ENCODE measurements at regions not wholly inside any gene's neighbourhood (a gene's known extent, or its start where the extent isn't known, plus 50 kb on each side); places are given as distances from the start of the nearest gene placed in this dataset.
"Not testable (repeated sequence)": the region's sequence is repeated elsewhere in the genome, so short reads cannot be mapped to it uniquely, and the experiment has no call there.

DNA sequence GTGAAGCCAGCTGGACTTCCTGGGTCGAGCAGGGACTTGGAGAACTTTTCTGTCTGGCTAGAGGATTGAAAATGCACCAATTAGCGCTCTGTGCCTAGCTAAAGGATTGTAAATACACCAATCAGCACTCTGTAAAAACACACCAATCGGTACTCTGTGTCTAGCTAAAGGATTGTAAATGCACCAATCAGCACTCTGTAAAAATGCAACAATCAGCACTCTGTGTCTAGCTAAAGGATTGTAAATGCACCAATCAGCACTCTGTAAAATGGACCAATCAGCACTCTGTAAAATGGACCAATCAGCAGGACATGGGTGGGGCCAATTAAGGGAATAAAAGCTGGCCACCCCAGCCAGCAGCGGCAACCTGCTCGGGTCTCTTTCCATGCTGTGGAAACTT, 97.3 kb upstream of the GALNT15 start:
- not testable (repeated sequence) for DNase-seq

DNA sequence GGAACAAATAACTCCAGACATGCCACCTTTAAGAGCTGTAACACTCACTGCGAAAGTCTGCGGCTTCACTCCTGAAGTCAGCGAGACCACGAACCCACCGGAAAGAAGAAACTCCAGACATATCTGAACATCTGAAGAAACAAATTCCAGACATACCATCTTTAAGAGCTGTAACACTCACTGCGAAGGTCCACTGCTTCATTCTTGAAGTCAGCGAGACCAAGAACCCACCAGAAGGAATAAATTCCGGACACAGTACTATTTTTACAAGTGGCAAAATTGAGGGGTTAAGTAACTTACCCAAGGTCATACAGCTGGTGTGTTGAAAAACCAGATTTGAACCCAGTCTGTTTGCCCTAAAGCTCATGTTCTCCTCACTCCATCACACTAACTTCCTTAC, 96.8 kb upstream of the GALNT15 start:
- not testable (repeated sequence) for DNase-seq

DNA sequence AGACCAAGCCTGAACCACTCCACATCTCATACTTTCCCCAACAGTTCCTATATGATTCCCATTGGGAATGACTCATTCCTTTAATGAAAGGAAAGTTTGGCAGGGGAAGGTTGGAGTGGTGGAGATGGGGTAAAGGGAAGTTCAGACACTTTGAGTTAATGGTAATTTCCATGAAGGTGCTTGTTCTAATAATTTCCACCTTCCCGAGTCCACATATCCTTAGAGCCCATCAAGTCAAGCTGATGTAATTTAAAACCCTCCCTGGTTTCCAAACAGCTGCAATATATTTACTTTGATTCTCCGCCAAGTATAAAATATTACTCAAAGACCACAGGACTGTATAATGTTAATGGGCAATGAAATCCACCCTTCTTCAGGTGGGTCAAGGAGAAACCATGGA, 95.0 kb upstream of the GALNT15 start:
- DNase-seq, result no peak

DNA sequence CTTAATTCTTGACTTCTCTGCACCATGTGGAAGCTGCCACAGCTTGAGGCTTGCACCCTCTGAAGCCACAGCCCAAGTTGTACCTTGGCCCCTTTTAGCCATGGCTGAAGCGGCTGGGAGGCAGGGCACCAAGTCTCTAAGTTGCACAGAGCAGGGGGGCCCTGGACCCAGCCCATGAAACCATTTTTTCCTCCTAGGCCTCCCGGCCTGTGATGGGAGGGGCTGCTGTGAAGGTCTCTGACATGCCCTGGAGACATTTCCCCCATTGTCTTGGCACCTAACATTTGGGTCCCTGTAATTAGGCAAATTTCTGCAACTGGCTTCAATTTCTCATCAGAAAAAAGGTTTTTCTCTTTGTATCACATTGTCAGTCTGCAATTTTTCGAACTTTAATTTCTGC, 92.8 kb upstream of the GALNT15 start:
- no peak for DNase-seq

DNA sequence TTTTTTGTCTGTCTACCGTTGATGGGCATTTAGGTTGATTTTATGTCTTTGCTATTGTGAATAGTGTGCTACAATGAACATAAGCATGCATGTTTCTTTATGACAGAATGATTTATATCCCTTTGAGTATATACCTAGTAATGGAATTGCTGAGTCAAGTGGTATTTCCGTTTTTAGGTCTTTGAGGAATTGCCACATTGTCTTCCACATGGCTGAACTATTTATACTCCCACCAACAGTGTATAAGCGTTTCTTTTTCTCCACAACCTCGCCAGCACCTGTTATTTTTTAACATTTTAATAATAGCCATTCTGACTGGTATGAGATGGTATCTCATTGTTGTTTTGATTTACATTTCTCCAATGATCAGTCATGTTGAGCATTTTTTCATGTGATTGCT, 89.6 kb upstream of the GALNT15 start:
- no peak for DNase-seq

DNA sequence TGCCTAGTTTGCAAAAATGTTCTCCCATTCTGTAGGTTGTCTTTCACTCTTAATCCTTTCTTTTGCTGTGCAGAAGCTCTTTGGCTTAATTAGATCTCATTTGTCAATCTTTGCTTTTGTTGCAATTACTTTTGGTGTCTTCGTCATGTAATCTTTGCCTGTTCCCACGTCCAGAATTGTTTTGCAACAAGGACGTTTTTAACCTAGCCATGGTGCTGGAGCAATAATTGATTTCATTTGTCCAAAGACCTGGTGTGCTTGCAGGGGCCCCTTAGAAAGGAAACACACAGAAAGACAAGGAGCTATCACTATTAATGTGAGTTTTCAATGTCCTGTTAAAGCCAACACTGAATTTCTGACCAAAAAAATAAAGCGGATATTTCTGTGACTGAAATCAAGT, 89.1 kb upstream of the GALNT15 start:
- no peak for DNase-seq

DNA sequence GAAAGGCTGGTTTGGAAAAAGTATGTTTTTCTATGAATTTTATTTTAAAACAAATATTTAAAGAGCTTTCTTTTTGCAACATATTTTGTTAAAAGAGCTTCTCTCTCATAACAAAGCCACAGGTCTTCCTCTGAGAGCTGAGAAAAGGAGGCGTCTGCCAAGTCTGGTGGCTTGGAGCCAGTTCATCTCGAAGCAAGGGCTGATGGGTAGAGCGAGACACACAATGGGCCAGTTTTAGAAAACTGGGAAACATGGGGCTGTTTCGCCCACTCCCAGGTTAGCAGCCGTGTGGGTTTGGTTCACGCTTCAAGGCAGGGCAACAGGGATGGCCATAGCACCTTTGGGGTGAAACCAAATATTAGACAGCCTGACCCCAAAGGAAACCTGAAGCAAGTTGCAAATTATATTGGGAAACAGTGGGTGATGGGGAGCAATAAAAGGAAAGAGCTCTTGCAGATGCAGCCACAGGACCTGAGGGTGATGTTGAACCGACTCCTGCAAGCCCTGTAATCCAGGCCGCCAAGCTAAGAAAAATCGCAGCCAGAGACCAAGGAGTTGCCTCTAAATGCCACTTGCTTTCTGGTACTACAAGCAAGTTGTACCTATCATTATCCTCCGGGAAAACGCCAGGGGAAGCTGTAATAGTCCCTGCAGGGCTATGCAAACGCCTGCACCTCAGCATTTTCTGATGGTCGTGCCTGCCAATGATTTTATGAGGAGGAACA, 88.4 kb upstream of the GALNT15 start:
- DNase-seq, result peak; percentile 58

DNA sequence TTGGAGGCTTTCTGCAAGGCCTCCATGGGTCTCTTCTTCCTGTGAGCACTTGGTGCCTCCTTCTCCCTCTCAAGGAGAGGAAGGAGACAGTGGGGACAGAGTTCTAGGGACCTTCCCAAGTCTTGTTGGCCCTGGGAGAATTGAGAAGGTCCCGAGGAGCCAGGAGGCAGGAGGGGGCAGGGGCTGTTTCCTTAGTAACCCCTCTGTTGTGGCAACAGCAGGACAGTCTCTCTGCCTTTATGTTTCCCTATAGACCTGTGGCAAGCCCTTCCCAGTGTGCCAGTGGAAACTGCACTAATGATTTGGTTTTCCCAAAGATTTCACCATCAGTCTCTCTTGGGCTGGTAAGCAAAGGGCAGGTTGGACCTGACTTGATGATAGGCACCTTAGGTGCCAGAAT, 87.8 kb upstream of the GALNT15 start:
- no peak for DNase-seq

DNA sequence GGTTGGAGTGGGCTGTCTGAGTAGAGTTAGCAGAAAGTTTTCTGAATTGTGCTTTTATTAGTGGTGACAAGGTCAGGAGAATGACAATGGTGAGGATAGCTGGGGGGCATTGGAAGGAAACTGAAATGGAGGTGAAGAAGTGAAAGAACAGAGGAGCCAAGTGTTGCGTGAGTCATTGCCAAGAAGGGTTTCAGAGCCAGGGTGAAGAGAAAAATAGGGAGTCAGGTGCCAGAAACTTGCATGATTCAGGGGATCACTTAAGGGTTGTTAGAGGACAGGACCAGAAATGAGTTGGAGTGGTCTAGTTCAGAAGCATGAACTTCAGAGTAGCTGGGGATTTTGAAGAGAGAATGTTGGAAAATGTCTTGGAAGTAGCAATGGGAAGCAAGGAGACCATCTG, 86.0 kb upstream of the GALNT15 start:
- no peak for DNase-seq

DNA sequence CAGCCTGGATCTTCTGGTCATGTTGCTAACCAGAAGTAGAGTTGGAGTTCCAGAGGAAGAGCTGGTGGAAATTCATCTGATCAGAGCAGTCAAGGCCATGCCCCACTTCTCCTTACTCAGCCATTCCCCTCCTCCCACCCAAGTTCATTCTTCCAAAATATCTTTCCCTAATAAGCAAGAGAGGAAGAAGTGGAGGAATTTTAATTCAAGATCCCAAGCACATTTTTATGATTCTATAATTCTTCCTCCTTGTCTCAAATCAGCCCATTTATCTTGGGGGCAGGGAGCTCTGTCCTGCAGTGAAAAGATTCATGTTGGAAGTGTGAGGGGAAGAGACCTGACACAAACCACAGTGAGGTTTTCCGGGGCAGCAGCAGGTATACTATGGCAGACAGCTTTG, 85.0 kb upstream of the GALNT15 start:
- no peak for DNase-seq

DNA sequence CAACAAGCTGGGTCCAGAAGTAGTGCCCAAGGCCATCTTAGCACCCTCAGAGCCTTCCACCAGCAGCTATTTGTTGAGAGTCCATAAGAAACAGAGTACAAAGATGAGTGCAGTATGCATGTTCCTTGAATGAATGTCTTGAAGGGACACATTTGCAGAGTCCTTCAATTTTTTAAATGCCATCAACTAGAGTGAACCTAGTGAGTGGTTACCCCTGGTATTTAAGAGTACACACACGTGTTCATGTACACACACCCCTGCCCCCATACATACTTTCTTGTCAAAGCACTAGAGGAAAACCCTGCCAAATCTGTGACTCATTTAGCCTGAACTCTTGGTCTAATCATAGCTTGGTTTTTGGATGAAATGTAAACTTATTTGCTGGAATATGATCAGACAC, 84.5 kb upstream of the GALNT15 start:
- no peak for DNase-seq

DNA sequence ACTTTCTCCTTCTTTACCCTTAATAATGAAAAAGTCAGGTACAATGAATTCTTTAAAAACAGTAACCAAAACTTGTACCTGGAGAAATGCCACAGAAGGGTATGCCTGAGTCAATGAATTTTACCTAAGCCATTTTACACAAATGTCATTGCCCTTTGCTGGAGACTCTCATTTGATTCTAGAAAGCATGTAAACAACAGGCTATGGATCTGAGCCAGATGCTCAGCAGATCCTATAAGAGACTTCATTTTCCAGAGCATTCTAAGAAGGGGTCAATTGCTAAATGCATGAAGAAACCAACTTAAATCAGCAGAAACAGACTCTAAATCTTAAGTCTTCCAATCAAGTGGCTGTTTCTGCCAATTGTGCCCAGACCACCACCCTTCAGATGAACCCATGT, 83.8 kb upstream of the GALNT15 start:
- DNase-seq, result no peak

DNA sequence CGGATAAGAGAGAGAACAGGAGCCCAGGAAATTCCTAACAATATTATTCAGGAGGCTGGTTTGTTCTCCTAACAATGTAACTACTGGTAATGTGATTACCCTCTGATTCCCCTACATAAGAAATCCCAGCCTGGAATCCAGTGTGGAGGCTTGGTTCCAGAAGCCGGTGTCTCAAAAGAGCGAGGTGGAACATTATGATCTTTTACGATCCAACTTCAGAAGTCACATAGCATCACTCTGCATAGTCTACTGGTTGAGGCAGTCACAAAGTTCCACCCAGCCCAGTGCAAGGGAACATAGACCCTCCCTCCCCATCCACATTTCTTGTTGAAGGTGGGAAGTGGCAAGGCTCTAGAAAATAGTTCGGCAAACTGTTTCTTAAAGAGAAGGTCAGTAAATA, 81.6 kb upstream of the GALNT15 start:
- no peak for DNase-seq

DNA sequence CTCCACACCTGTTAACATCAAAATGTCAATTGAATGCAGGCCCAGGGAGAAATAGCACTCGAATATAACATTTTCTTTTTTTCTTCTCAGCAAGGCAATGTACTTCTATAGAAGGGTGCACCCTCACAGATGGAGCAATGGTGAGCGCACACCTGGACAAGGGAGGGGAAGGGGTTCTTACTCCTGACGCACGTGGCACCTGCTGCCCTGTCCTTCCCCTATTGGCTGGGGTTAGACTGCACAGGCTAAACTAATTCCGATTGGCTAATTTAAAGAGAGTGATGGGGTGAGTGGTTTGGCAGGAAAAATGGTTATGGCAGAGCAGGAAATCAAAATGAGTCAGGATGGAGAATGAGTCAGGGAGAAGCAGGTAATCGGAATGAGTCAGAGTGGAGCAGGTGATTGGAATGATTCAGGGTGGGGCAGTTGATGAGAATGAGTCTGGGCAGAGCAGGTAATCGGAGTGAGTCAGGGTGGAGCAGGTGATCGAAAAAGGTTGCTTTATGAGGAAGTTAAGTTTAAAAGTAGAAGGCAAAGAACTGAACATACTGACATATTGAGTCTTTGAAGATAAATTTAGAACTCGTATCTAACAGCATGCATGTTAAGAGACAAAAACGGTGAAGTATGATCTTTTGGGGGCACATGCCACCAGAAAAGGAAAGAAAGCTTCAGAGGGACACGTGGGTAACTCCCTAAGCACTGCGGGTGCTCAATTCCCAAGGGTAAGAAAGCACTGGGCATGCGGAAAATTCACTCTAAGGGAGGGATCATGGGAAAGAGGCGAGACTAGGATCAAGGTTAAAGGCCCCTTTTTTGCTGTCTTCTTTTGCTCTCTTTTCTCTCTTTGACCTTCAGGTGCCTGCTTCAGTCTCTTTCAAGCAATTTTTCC, 72.9 kb upstream of the GALNT15 start:
- DNase-seq, result no peak

DNA sequence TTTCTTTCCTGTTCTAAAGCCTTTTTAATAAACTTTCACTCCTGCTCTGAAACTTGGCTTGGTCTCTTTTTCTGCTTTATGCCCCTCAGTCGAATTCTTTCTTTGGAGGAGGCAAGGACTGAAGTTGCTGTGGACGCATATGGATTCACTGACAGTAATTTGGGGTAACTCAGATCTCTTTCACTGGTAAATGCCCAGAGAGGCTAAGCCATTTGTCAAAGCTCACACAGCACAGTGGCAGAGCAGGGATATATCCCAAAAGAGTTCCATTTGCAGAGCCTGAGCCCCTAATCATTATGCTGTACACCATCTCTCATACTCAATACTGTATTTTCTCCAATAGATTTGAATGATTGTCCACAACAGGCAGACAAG, 72.3 kb upstream of the GALNT15 start:
- DNase-seq, result no peak

DNA sequence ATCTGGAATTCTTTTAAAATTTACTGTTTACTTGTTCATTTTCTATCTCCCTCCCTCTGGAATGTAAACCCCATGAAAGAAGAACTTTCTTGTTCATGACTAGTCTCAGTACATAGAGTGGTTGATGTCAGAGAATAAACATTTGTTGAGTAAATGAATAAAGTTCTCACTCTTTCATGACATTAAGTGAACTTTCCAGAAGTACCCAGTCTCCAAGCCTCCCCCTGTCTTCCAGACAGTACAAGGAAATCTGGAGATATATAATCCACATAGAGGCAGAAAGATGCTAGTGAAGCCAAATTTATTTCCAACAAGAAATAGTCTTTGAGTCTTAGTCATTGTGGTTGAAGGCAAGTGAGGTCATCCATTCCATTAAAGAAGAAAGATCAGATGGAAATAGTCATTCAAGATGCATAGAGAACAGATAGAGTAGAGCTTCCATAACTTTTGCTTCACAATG, 71.5 kb upstream of the GALNT15 start:
- DNase-seq, result no peak

DNA sequence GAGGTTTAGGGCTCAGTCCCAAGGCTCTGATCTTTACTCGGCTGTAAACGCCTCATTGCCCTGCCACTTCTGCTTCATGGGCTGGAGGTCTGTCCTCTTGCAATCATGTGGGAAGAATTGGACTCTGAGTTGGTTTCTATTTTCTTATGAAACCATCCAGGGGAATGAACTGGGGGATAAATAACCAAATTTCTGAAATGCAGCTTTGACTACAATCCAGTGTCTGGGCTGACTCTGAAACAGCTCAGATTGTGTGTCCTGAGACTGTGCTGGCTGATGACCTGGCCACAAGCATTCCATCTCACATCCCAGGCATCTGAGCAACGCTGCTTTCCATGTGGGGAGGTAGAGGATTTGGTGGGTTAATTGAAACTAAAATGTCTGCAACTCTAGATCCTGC, 71.0 kb upstream of the GALNT15 start:
- DNase-seq, result no peak

DNA sequence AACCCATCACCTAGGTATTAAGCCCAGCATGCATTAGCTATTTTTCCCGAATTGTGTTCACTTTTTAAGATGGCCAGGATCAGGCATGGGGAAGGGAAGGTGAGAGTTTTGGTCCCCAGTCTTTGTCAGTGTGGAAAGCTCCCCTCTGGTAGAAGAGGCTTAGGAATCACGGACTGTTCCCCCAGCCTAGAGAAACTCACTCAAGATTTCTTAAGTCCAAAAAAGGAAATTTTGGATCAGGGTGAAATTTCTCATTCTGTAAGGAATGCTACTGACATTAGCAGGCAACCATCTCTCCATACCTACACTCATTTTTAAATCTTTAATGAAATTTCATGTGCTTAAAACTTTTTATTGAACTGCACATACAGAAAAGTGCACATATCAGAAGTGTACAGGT, 70.3 kb upstream of the GALNT15 start:
- no peak for DNase-seq

DNA sequence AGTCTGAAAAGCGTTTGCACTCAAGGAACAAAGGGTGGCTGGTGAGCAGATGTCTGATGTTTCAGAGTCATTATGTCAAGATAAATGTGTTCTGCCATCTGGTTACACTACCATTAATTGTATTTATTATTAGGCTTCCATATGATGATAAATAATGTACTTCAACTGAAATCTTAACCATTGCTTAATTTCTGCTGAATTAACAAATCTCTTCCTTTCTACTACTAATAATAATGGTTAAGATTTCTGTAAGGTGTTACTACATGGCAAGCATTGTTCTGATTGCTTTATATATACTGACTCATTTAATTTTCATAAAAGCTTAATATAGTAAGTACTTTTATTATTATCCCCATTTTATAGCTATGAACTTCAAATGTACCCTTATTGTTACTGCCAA, 68.4 kb upstream of the GALNT15 start:
- DNase-seq, result no peak

DNA sequence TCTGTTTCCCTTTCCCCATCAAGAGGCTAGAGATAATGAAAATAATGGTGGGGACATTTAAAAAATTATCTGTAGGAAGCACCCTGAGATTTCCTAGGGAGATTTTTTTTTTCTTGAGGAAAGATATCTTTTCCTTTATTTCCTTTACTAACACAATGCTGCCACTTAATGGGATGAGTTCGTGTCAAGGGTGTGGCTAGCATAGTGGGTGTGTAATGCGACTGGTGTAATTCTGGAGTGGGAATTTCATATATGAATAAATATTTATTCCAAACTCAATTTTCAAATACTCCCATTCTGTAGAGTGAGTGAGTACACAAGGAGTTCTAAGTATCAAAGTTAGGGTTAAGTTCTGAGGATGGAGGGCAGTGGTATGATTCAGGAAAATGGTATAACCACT, 66.1 kb upstream of the GALNT15 start:
- no peak for DNase-seq

DNA sequence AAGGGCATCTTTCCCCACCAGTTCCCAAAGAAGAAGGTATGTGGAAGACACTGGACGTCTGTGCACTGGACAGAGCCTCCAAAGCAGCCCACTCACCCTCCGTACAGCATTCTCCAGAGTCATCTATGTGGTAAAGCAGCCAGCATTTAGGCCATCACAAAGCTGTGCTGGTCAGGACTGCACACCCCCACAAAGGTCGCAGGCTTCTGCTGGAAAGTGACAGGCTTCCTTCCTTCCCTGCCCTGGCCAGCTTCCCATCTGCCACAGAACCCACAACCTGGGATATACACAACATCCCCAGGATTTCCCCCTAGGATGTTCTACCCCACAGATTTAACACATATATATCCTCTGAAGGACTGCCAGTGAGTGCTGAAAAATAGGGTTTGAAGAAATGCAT, 64.6 kb upstream of the GALNT15 start:
- no peak for DNase-seq

DNA sequence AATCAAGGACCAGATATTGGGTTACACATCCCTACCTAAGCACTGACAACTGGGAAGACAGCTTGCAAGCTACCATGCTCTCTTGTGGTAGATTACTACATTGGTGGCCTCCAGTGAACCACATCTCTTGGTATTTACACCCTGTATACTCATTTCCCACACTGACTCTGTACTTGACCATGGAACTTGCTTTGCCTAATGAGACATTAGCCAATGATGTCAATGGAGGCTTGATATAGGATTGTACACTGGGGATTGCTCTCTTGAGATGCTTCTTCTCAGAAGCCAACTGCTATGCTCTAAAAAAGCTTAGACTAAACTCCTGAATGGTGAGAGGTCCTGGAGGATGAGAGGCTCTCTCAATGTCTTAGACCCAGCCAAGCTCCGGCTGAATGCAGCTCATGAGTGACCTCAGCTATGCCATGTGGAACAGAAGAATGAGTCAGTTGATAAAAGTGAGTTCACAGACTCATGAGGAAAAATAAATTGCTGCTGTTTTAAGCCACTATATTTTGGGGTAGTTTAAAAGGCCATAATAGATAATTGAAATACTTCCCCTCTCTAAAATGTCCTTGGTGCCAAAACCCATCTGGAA, 61.5 kb upstream of the GALNT15 start:
- DNase-seq, result no peak

DNA sequence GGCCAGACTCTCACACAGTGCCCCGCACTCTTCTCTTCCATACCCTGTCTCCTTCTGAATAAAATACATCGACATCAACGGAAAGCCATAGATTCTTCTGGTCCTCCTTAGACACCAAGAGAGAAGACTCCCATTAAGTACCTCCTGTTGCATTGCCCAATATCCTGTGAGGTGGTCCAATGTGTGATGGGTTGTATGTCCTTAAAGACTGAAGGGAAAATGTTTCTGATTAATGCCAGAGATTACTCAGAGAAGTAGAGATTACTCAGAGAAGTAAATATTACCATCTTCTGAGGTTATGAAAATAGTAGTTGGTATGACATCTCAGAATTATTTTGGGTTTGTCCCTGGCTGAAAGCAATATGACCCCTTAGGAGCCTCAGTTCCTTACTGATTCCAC, 60.8 kb upstream of the GALNT15 start:
- no peak for DNase-seq

DNA sequence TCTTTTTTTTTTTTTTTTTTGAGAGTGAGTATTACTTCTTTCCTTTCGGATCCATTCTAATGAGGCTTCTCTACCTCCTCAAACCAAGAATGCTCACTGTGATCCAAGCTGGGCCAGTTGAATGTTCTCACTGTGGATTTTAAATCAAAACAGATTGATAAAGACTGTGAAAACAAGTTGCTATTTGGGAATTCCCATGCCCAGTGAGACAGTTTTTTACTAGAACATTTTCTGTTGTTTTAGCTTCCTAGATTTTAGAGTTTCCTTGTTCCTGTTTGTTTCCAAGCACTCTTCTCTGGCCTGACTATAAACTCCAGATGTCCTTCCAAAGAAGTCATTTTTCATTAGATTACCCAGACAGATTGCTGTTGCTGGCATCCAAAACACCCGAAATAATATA, 60.1 kb upstream of the GALNT15 start:
- DNase-seq, result no peak
